HG03575 (cell line): ENCODE measurements at regions not wholly inside any gene's neighbourhood (a gene's known extent, or its start where the extent isn't known, plus 50 kb on each side); places are given as distances from the start of the nearest gene placed in this dataset.

Experiments used
- ATAC-seq: cut with Tn5 transposase; IDR thresholded peaks from one replicate; pipeline ENCODE4 v1.9.1; 2021; ENCODE audit not compliant: unreplicated experiment, insufficient number of reproducible peaks, low FRiP score; ENCODE audit errors: extremely low read depth

GRCh38 chr18:34002130-34002529 is 222.6 kb downstream of the NOL4 start:
- no peak for ATAC-seq

- no peak for ATAC-seq
Measured at GRCh38 chr18:34001376-34001775, 223.3 kb downstream of the NOL4 start.

- no peak for ATAC-seq
Measured at GRCh38 chr18:33987206-33987605, 237.5 kb downstream of the NOL4 start.

GRCh38 chr18:33983126-33983525 is 241.6 kb downstream of the NOL4 start:
- ATAC-seq, result no peak

- ATAC-seq, result no peak
Measured at GRCh38 chr18:33960417-33960816, 264.3 kb downstream of the NOL4 start.

DNA sequence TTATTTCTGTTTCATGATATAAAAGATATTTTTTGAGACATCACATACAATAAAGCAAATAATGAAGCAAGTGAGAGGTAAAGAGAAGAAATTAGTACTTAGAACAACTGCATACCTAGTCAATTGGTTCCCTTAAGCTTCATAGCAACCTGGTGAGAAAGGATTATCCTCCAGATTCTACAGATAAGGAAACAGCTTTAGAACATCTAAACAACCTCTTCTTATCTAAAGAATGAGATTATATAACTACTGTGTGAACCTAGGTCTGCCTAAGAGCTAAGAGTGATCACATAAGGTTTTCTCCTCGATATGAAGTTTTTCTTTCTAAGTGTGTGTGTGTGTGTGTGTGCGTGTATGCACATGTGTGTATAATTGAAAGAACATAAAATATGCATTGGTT is 265.1 kb downstream of the NOL4 start:
- no peak for ATAC-seq

- ATAC-seq, result no peak
Measured at GRCh38 chr18:33957707-33958106, 267.0 kb downstream of the NOL4 start.

GRCh38 chr18:33951031-33951430 is 273.7 kb downstream of the NOL4 start:
- no peak for ATAC-seq

DNA sequence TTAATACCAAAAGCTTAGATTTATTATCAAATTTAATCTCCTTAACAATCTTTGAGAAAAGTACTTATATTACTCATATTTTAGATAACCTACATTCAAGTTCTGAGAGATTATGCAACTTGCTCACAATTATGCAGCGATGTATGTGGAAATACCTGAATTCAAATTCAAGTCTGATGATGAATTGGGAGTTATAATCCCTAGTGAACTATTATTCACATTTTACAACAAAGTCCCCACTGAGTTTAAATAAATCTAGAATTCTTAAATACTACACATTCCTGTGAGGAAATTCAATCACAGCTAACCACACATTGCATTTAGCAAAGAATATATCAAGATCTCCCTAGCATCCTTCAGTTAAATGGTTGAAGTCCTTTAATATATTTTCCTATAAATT is 278.4 kb downstream of the NOL4 start:
- ATAC-seq, result no peak

DNA sequence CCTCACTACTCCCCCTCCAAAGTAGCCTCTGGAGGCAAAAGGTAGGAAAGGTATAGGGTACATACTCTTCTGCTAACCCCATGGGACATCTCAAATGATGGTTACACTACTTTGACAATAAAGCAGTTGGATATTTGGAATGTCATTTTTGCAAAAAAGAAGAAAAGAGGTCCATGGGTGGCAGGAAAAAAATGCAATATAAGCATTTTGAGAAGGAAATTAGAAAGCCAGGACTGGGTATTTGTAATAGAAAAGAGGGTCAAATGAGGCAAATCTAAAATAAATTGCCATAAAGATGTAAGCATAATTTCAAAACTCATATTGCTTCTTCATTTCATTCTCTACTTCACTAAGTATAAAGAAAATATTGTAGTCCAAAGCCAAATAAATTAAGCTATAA is 280.2 kb downstream of the NOL4 start:
- no peak for ATAC-seq

- no peak for ATAC-seq
Measured at GRCh38 chr18:33937270-33937816, 287.4 kb downstream of the NOL4 start.

DNA sequence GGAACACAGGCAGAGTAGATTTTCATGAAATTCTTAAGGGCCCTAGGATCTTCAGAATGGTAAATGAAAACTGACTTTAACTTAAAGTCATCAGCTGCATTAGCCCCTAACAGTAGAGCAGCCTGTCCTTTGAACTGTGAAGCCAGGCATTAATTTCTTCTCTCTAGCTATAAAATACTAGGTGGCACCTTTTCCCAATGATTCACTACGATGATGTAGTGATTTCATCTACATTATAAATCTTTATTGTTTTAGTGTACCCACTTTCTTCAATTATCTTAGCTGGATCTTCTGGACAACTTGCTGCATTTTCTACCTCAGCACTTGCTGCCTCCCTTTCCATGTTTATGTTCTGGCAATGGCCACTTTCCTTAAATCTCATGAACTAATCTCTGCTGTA is 290.5 kb downstream of the NOL4 start:
- ATAC-seq, result no peak

GRCh38 chr18:33928231-33928630 is 296.5 kb downstream of the NOL4 start:
- ATAC-seq, result no peak

DNA sequence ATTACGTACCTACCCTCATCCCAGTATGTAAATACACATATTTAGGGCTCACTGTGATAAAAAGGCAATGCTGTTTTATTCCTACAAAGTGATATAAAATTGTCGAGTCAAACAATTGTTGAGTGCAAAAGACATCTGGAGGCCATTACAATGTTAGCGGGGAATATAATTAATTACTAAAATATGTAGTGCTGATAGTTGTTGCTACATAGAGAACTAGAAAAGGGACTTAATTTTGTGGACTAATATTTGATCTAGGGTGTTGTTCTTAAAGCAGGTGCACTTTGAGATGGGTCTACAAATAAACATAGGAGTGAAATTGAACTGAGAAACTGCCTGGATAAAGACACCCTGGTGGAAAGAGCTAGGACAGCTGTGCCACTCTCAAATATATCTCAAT is 300.1 kb downstream of the NOL4 start:
- ATAC-seq, result no peak

DNA sequence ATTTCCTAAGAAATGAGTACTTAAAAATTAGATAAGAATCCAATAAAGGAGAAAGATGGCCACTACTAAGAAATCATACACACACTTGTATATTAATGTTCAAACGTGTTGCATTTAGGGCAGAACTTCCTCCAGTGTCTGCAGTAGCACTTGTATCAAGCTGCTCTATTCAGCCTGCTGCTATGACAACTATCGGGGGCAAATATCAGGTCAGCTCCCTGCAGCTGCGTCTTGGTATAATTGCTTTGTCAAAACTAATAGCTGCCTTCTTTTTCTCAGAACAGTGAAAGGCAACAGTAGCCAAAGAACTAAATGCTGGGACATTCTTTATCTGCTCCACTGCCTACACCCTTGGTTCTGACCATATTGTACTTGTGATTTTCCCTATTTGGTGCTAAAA is 300.7 kb downstream of the NOL4 start:
- no peak for ATAC-seq

DNA sequence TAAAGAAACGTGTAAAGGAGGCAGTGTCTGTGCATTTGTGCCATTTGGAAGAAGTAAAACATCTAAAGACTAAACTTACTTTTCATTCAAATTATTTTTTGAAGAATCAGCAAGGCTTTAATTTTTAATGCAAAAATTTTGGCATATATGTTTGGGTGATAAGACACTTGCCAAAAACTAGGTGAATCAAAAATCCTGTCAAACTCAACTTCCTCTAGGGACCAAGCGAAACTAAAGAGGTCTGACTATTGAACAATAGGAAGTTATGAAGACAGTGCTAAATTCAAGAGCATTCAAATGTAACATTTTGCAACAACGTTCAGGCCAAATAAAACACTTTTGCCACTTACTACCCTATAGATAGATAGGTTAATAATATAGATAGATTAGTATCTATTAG is 306.1 kb downstream of the NOL4 start:
- no peak for ATAC-seq

- ATAC-seq, result no peak
Measured at GRCh38 chr18:33916200-33916599, 308.5 kb downstream of the NOL4 start.

DNA sequence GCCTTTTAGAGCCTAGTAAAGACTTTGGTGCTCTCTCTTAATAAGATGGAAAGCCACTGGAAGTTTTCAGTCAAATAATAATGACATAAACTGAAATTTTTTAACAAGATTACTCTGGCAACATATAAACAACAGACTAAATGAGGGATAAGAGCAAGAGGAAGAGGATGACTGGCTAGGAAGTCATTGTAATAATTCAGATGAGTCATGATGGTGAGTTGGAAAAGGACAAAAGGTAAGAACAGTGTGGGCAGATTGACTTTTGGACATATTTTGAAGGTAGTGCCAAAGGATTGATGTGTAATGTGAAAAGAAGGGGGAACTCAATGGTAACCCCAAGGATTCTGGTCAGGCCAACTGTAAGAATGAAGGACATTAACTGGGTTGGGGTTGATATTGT is 310.3 kb downstream of the NOL4 start:
- ATAC-seq, result no peak

GRCh38 chr18:33906046-33906445 is 318.7 kb downstream of the NOL4 start:
- no peak for ATAC-seq

DNA sequence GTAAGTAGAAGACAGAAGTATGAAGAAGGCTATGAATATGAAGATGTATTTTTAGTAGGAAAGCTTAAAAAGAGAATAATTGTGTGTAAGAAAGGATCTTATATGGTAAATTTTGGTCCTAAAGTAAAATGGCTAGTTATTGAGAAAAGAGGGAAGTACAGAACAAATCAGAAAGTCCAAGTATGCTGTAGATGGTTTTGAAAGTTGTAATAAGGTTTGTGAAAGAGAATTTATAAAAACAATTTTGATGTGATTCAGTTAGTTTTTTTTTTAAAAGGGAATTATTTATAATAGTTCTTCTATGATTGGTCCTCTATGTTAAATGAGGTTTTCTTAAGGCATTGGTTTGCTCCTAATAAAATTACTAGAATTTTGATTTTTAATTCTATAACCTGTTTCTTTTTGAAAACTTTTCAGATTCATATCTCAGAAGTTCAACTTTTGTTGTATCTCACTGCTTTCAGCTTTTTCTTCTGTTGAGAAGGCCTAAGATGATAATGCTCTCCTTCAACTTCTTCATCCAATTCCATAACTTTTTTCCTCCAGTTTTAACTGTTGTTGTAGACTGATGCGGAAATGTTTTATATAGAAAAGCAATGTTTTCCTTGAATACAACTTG is 322.7 kb downstream of the NOL4 start:
- no peak for ATAC-seq

- ATAC-seq, result no peak
Measured at GRCh38 chr18:33900638-33901037, 322.6 kb downstream of the ASXL3 start.
